ENCODE measurements at regions not wholly inside any gene's neighbourhood (a gene's known extent, or its start where the extent isn't known, plus 50 kb on each side); places are given as distances from the start of the nearest gene placed in this dataset.

GRCh38 chr13:30151388-30151787, 156.0 kb downstream of the KATNAL1 start:
- no peak for ATAC-seq

- ATAC-seq: no peak
These were observed 158.1 kb downstream of the KATNAL1 start for GRCh38 chr13:30149248-30149647.

- ATAC-seq: no peak
These were observed 158.6 kb downstream of the KATNAL1 start for GRCh38 chr13:30148786-30149185.

GRCh38 chr13:30148171-30148754, 159.1 kb downstream of the KATNAL1 start:
- peak; percentile 61 to 73 for ATAC-seq

- no peak for ATAC-seq
These were observed 159.9 kb downstream of the KATNAL1 start for GRCh38 chr13:30147421-30147820.

GRCh38 chr13:30147015-30147414, 160.3 kb downstream of the KATNAL1 start:
- no peak for ATAC-seq

- ATAC-seq: peak; percentile 68 to 70
These were observed 161.5 kb downstream of the KATNAL1 start for GRCh38 chr13:30145709-30146367.

GRCh38 chr13:30143666-30144400, 163.5 kb downstream of the KATNAL1 start:
- ATAC-seq: no peak

- peak in 1 of 2 donors; percentile 30 for ATAC-seq
These were observed 164.7 kb downstream of the KATNAL1 start for GRCh38 chr13:30142486-30143211.

- ATAC-seq: no peak
These were observed 165.4 kb downstream of the KATNAL1 start for GRCh38 chr13:30141775-30142485.

GRCh38 chr13:30140973-30141372, 166.4 kb downstream of the KATNAL1 start:
- no peak for ATAC-seq

- no peak for ATAC-seq
These were observed 168.8 kb downstream of the KATNAL1 start for GRCh38 chr13:30138511-30138910.

GRCh38 chr13:30135868-30136267, 171.5 kb downstream of the KATNAL1 start:
- no peak for ATAC-seq

GRCh38 chr13:30135351-30135750, 172.0 kb downstream of the KATNAL1 start:
- ATAC-seq: no peak

- ATAC-seq: no peak
These were observed 172.8 kb downstream of the KATNAL1 start for GRCh38 chr13:30134578-30134977.

- ATAC-seq: no peak
These were observed 173.4 kb downstream of the KATNAL1 start for GRCh38 chr13:30133996-30134395.

- ATAC-seq: no peak
These were observed 173.8 kb downstream of the KATNAL1 start for GRCh38 chr13:30133554-30133912.

- peak; percentile 97 to 100 for ATAC-seq
These were observed 174.5 kb downstream of the KATNAL1 start for GRCh38 chr13:30132623-30133553.

GRCh38 chr13:30129411-30129810, 177.9 kb downstream of the KATNAL1 start:
- ATAC-seq: no peak

GRCh38 chr13:30128591-30128990, 178.8 kb downstream of the KATNAL1 start:
- no peak for ATAC-seq

- no peak for ATAC-seq
These were observed 179.3 kb downstream of the KATNAL1 start for GRCh38 chr13:30128095-30128494.
